ENCODE measurements at regions not wholly inside any gene's neighbourhood (a gene's known extent, or its start where the extent isn't known, plus 50 kb on each side); places are given as distances from the start of the nearest gene placed in this dataset.
"Not testable (repeated sequence)": the region's sequence is repeated elsewhere in the genome, so short reads cannot be mapped to it uniquely, and the experiment has no call there.

DNA sequence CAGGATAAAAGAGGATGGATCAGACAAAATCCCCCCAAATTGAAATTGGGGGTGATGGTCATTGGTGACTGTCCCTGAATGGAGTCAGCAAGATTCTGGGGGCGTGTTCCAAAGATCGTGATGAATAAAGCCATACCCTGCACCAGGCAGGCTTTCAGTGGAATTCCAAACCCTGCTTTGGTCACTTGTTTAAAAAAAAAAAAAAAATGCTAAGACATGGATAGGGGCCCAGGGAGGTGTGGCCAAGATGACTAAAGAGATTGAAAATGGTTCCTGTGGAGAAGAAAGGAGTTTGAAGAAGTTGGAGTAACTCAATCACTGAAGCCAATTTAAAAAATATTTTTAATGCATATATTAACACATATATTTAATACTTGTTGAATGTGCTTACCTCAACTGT is 161.4 kb upstream of the KCNG1 start:
- DNase-seq: no peak

DNA sequence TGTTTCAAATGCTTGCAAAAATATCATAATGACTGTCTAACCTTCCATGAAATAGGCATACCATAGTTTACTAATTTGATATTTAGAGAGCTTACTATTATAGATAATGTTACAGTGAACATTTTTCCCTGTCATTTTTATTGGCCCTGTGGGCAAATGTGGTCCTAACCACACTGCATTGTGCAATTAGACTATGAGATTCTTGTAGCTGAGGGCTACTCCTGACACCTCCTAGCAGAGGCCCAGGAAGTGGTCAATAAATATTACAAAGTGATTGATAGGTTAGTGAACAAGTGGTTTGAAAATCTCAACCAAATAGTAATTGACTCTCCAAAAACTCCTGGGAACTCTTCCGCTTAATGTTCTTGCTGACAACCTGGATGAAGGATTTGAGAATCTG is 160.5 kb upstream of the KCNG1 start:
- no peak for DNase-seq

DNA sequence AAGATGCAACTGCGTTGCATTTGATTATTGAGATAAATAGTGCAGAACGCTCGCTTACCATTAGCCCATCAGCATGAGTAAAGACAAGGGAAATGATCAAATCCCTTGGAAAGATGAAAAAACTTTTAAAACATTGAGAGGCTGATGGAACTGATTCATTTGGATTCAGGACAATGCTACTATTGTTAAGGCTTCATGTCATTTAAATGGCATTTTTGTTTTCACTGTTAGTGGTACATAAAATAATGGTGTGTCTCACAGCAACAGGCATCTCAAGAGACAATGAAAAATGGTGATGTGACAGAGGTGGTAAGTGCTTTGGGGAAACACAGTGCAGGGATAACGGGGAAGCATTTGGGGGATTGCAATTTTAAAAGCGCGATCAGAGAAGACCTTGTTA is 159.7 kb upstream of the KCNG1 start:
- DNase-seq: no peak

- DNase-seq: no peak
Measured at GRCh38 chr20:51178153-51178552, 155.2 kb upstream of the KCNG1 start.

- no peak for DNase-seq
Measured at GRCh38 chr20:51176876-51177275, 154.0 kb upstream of the KCNG1 start.

DNA sequence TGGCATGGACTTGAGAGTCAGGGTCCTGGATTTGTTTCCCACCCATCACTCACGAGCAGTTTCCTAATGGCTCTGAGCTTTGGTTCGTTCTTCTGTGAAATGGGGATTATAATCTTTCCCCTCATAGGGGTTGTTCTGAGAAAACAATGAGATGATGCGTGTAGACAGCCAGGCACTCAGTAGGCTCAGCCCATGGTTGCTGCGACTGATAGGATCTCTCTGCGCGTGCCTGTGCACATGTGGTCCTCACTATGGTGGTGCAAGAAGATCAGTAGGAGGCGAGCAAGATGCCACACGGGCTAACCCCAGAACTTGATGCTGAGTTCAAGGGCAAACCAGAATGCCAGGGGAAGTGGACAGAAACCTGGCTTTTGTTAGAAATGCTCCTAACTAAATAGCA is 153.5 kb upstream of the KCNG1 start:
- DNase-seq: no peak

- no peak for DNase-seq
Measured at GRCh38 chr20:51175724-51176123, 152.8 kb upstream of the KCNG1 start.

DNA sequence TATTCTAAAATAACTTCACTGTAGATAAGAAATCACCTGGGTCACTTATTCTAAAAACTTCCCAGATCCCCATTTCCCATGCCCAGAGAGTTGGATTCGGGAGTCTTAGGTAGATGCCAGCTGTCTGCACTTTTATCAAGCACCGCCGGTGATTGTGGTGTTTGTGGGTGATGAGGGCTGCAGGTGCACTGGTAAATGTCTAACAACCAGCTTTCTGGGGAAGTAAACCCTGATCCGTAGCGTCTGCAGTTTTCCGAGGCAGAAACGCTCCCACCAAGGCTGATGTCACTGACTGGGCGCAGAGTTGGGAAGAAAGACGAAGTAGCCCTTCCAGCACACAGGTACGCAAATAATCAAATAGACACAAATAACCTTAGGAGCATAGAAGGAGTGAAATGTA is 152.2 kb upstream of the KCNG1 start:
- DNase-seq: no peak

GRCh38 chr20:51174536-51174935 is 151.6 kb upstream of the KCNG1 start:
- DNase-seq: no peak

GRCh38 chr20:51172558-51173428 is 149.9 kb upstream of the KCNG1 start:
- DNase-seq: no peak

DNA sequence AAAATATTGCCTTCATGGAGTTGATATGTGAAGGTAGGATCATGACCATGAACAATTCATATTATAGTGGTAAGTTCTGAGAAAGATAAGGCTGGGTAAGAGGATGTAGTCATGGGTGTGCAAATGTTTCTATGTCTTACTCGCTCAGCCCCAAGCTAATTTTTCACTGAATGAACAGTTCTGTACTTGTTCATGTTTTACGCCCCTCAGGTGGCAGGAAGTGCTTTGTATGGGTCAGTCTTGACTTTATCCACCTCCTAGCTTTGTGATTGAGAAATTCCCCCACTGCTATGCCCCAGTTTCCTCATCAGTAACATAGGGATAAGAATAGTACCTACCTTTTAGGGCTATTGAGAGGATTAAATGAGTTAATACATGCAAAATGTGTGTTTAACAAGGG is 148.2 kb upstream of the KCNG1 start:
- DNase-seq: no peak

DNA sequence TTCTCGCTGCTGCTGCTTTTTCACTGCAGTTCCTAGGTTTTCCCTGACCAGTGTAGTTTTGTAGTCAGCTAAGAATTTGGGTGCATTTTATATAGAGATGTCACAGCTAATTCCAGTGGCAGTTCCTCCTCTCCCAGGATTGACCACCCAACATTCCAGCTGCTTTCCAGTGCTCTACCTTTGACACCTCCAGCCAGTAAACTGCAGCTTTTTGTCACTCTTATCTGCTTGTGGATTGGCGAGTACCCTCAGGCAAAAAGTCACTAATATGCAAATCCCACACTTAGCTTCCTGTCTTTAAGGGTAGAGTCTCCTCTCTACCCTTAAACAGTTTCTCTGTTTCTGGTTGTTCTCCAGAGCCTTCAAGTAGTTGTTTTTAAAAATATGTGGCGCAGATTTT is 146.9 kb upstream of the KCNG1 start:
- DNase-seq: no peak

GRCh38 chr20:51167911-51168310 is 145.0 kb upstream of the KCNG1 start:
- DNase-seq: not testable (repeated sequence)

GRCh38 chr20:51166489-51166888 is 143.6 kb upstream of the KCNG1 start:
- no peak for DNase-seq

DNA sequence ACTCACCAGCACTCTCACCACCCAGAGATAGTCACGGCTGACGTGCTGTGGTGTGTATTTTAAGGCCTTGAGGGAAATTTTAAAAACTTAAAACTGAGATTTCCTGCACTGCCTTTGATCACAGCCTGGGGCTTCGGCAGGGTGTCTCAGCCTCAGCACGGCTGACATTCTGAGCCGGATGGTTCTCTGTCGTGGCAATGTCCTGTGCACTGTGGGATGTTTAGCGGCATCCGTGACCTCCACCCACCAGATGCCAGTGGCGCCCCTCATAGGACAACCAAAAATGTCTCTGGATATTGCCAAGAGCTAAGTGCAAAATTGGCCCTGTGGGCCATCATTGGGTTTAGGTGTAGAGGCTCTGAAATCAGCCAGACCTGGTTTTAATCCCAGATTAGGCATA is 142.2 kb upstream of the KCNG1 start:
- DNase-seq: no peak

DNA sequence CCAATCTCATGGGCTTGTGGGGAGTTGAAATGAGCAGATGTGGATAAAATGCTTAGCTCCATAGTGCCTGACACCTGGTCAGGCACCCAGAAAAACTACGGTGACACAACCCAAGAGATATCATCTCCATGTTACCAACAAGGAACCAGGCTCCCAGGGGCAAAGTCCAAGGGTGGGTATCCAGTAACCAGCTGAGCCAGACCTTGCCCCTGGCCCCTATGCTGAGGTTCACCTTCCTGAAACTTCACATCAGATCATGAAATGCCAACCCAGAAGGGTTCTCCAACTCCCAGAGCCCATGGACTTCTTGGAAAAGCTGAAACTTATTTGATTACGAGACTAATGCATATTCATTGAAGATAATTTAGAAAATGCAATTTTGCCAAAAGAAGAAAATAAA is 141.8 kb upstream of the KCNG1 start:
- no peak for DNase-seq

- no peak for DNase-seq
Measured at GRCh38 chr20:51163996-51164600, 141.2 kb upstream of the KCNG1 start.

GRCh38 chr20:51162015-51162414 is 139.1 kb upstream of the KCNG1 start:
- DNase-seq: no peak

- DNase-seq: no peak
Measured at GRCh38 chr20:51160821-51161220, 137.9 kb upstream of the KCNG1 start.

DNA sequence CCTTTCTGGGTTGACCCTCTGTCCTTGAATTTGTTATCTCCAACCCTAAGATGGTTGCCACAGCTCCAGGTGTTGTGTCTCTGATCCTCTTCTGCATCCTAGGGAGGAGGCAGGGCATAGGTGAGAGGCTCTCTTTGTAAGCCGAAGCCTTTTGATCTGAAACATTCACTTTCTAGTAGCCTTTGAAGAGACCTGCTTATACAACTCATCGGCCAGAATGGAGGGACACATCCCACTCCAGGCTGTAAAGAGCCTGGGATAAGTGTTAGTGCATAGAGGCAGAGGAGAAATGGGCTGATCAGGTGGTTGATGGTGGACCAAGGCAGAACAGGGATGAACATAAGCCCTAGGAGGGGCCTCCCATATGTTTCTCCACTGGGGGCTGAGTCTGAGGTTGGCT is 137.1 kb upstream of the KCNG1 start:
- no peak for DNase-seq

DNA sequence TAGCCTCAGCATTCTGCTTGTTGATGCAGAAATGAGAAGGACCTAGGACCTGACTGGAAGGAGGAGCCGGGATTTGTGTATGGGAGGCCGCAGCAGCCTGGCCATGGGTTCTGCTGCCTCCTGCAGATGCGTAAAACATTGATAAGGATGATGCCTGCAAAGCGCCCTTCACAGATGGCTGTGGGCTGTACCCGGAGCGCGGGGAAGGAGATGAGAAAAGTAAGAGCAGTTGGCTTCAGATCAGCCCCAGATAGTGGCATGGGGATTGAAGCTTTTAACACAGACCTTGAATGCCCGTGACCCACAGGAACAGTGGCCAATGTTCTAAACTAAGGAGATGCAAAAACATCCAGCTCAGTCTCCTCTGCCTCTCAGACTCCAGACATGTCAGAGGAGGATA is 136.4 kb upstream of the KCNG1 start:
- DNase-seq: no peak

- DNase-seq: no peak
Measured at GRCh38 chr20:51158226-51158625, 135.3 kb upstream of the KCNG1 start.

GRCh38 chr20:51156041-51156982 is 133.4 kb upstream of the KCNG1 start:
- peak; percentile 56 for DNase-seq
